Caco-2 (cell line): ENCODE measurements at regions not wholly inside any gene's neighbourhood (a gene's known extent, or its start where the extent isn't known, plus 50 kb on each side); places are given as distances from the start of the nearest gene placed in this dataset.

Source experiments
- BruUV-seq: library from RNA; stranded (reverse); fragments of 400-500 nt; replicated peaks from 2 replicates; lab custom pipeline; 2021; lab: Mats Ljungman, UMichigan
- CTCF ChIA-PET: fragments of 300-600 bp; sonication (Branson Sonifier 250); formaldehyde crosslinking; loops from one replicate; lab custom pipeline; 2022; ENCODE audit warnings: antibody characterized with exemption; lab: Charles Lee
- POLR2A ChIA-PET: fragments of 300-600 bp; sonication (Branson Sonifier 250); formaldehyde crosslinking; loops from one replicate; lab custom pipeline; 2022; ENCODE audit warnings: antibody characterized with exemption; lab: Charles Lee
- DNase-seq, 2 experiments: peaks; one replicate each; pipeline versions ENCODE4 v3.0.0 to v3.0.0-alpha.2; 2020 to 2022
- H3K27me3 ChIP-seq: replicated peaks from 2 replicates; pipeline ENCODE4 v1.6.0; 2011; ENCODE audit warnings: low read length; ENCODE audit not compliant: control insufficient read depth, insufficient read depth
- H3K36me3 ChIP-seq: 2 replicates; pipeline ENCODE4 v1.5.1; 2011; ENCODE audit warnings: low read length; ENCODE audit not compliant: control insufficient read depth, insufficient read depth
- H3K4me1 ChIP-seq: fragments of 250-450 bp; sonication (Bioruptor Pico); 2 replicates; pipeline ENCODE4 v1.5.1; 2020; ENCODE audit warnings: mild to moderate bottlenecking
- H3K4me3 ChIP-seq: 2 replicates; pipeline ENCODE4 v1.5.1; 2011; ENCODE audit warnings: low read depth, mild to moderate bottlenecking, control low read depth, low read length
- H3K9me3 ChIP-seq: fragments of 250-450 bp; sonication (Bioruptor Pico); 2 replicates; pipeline ENCODE4 v1.5.1; 2020; ENCODE audit warnings: mild to moderate bottlenecking, moderate library complexity
- H3K27ac Mint-ChIP-seq: one replicate; pipeline ENCODE4 v1.8.0; 2022; ENCODE audit warnings: mixed read lengths; ENCODE audit not compliant: unreplicated experiment
- H3K27me3 Mint-ChIP-seq: one replicate; pipeline ENCODE4 v1.8.0; 2022; ENCODE audit warnings: mixed read lengths; ENCODE audit not compliant: insufficient read depth, unreplicated experiment
- H3K36me3 Mint-ChIP-seq: one replicate; pipeline ENCODE4 v1.8.0; 2022; ENCODE audit warnings: mild to moderate bottlenecking, mixed read lengths; ENCODE audit not compliant: insufficient read depth, unreplicated experiment
- H3K4me1 Mint-ChIP-seq: one replicate; pipeline ENCODE4 v1.8.0; 2022; ENCODE audit warnings: low read depth, mixed read lengths; ENCODE audit not compliant: unreplicated experiment
- H3K4me3 Mint-ChIP-seq: one replicate; pipeline ENCODE4 v1.8.0; 2022; ENCODE audit warnings: mild to moderate bottlenecking, moderate library complexity, mixed read lengths; ENCODE audit not compliant: unreplicated experiment
- H3K9me3 Mint-ChIP-seq: one replicate; pipeline ENCODE4 v1.8.0; 2022; ENCODE audit warnings: mixed read lengths; ENCODE audit not compliant: unreplicated experiment
- CTCF ChIP-seq, 2 experiments: fragments of 200-600 bp in 1 of 2; IDR thresholded peaks; 1 replicate in 1 of 2; 2 replicates in 1 of 2; pipeline versions ENCODE4 v1.5.1 to v1.8.0; 2011 to 2022; ENCODE audit warnings: antibody characterized with exemption in 1 of 2, control low read depth in 1 of 2, inconsistent platforms in 1 of 2, low read depth in 1 of 2, low read length in 1 of 2, mild to moderate bottlenecking in 1 of 2, moderate library complexity in 1 of 2; ENCODE audit not compliant: insufficient read depth in 1 of 2, severe bottlenecking in 1 of 2, unreplicated experiment in 1 of 2
- intact Hi-C: fragments of 100-400 bp; cut with micrococcal nuclease; formaldehyde crosslinking; loops from one replicate; pipeline ENCODE4 v1.10.0; 2022; ENCODE audit not compliant: unreplicated experiment

GRCh38 chr2:239456940-239457339 is 56.1 kb upstream of the HDAC4 start:
- no peaks in the 10 kb centered on the region for H3K4me1 ChIP-seq
- TF ChIP-seq CTCF (IDR thresholded peaks at IDR 0.05; ENCODE audit: insufficient read depth in 1 of 2, low read depth in 1 of 2, low read length in 1 of 2, severe bottlenecking in 1 of 2, unreplicated experiment in 1 of 2): no peak
- ChIA-PET POLR2A (no interaction called here), CTCF (no interaction called here)
- no peaks in the 10 kb centered on the region; the same call in 1 of the 2 replicates for H3K27me3 ChIP-seq
- Mint-ChIP-seq H3K4me3 (no peak overlapping the region), H3K4me1 (no peaks in the 10 kb centered on the region), H3K9me3 (peaks cover 15% of the 10 kb centered on the region), H3K36me3 (no peaks in the 10 kb centered on the region), H3K27me3 (peaks cover 13% of the 10 kb centered on the region), H3K27ac (no peak overlapping the region)
- intact Hi-C loops: no loop called here
- H3K4me3 ChIP-seq: no peak overlapping the region
- DNase-seq: no peak
- H3K9me3 ChIP-seq: no peaks in the 10 kb centered on the region
- H3K36me3 ChIP-seq: no peaks in the 10 kb centered on the region
- no TSS peak for BruUV-seq

GRCh38 chr2:239455436-239456203 is 54.8 kb upstream of the HDAC4 start:
- H3K27ac Mint-ChIP-seq: no peak overlapping the region
- DNase-seq: no peak
- H3K36me3 ChIP-seq: no peaks in the 10 kb centered on the region
- no peak overlapping the region for H3K4me3 ChIP-seq
- ChIA-PET CTCF (no interaction called here), POLR2A (no interaction called here)
- peaks cover 13% of the 10 kb centered on the region for H3K27me3 Mint-ChIP-seq
- no peaks in the 10 kb centered on the region for H3K4me1 Mint-ChIP-seq
- H3K4me1 ChIP-seq: no peaks in the 10 kb centered on the region
- no peak overlapping the region for H3K4me3 Mint-ChIP-seq
- H3K9me3 ChIP-seq: no peaks in the 10 kb centered on the region
- no peaks in the 10 kb centered on the region for H3K36me3 Mint-ChIP-seq
- no peak for TF ChIP-seq CTCF (IDR thresholded peaks at IDR 0.05; ENCODE audit: insufficient read depth in 1 of 2, low read depth in 1 of 2, low read length in 1 of 2, severe bottlenecking in 1 of 2, unreplicated experiment in 1 of 2)
- peaks cover 19% of the 10 kb centered on the region for H3K9me3 Mint-ChIP-seq
- no TSS peak for BruUV-seq
- intact Hi-C loops: no loop called here
- no peaks in the 10 kb centered on the region; the same call in 1 of the 2 replicates for H3K27me3 ChIP-seq

- H3K36me3 ChIP-seq: no peaks in the 10 kb centered on the region
- Mint-ChIP-seq H3K4me3 (no peak overlapping the region), H3K9me3 (peaks cover 19% of the 10 kb centered on the region), H3K27me3 (peaks cover 13% of the 10 kb centered on the region), H3K36me3 (no peaks in the 10 kb centered on the region), H3K27ac (no peak overlapping the region), H3K4me1 (no peaks in the 10 kb centered on the region)
- intact Hi-C loops: no loop called here
- H3K4me1 ChIP-seq: no peaks in the 10 kb centered on the region
- DNase-seq: no peak
- H3K27me3 ChIP-seq: no peaks in the 10 kb centered on the region
- POLR2A ChIA-PET: no interaction called here
- no peak for TF ChIP-seq CTCF (IDR thresholded peaks at IDR 0.05; ENCODE audit: insufficient read depth in 1 of 2, low read depth in 1 of 2, low read length in 1 of 2, severe bottlenecking in 1 of 2, unreplicated experiment in 1 of 2)
- no peaks in the 10 kb centered on the region for H3K9me3 ChIP-seq
- BruUV-seq: no TSS peak
- no peak overlapping the region for H3K4me3 ChIP-seq
- CTCF ChIA-PET: no interaction called here
Observed at GRCh38 chr2:239454507-239454906, 53.7 kb upstream of the HDAC4 start.
